ENCODE measurements at regions not wholly inside any gene's neighbourhood (a gene's known extent, or its start where the extent isn't known, plus 50 kb on each side); places are given as distances from the start of the nearest gene placed in this dataset.
A peak's percentile ranks its signal among the peaks of the same experiment; 100 is the strongest.

GRCh38 chr12:43108656-43109055 lies 443.3 kb downstream of the ADAMTS20 start:
- 89 to 95% methylated on average over 3 of the region's 3 CpGs for WGBS, 2 experiments (ENCODE audit: insufficient coverage in 2 of 2)

GRCh38 chr12:43107026-43107775 lies 444.8 kb downstream of the ADAMTS20 start:
- Histone ChIP-seq H3K9me3 (ENCODE audit: control insufficient read depth, low read length) (no peaks in the 10 kb centered on the region), H3K27ac (ENCODE audit: low read depth, low read length, severe bottlenecking) (no peak overlapping the region), H3K4me1 (ENCODE audit: control insufficient read depth, insufficient read depth, low read length, poor library complexity, severe bottlenecking) (peaks cover 33% of the 10 kb centered on the region), H3K4me3 (ENCODE audit: extremely low read depth, insufficient read depth, low read length, poor library complexity, severe bottlenecking) (no peak overlapping the region), H3K36me3 (ENCODE audit: control insufficient read depth, insufficient read depth, low read length) (no peaks in the 10 kb centered on the region)
- 100% methylated on average over 1 of the region's 2 CpGs; no CpG with 5 or more reads in 1 of the 2 experiments for WGBS, 2 experiments (ENCODE audit: insufficient coverage in 2 of 2)

More at GRCh38 chr12:43108656-43109055, 443.3 kb downstream of the ADAMTS20 start:
- Histone ChIP-seq H3K27ac (ENCODE audit: low read depth, low read length, severe bottlenecking) (no peak overlapping the region), H3K36me3 (ENCODE audit: control insufficient read depth, insufficient read depth, low read length) (no peaks in the 10 kb centered on the region), H3K9me3 (ENCODE audit: control insufficient read depth, low read length) (no peaks in the 10 kb centered on the region), H3K4me3 (ENCODE audit: extremely low read depth, insufficient read depth, low read length, poor library complexity, severe bottlenecking) (no peak overlapping the region), H3K4me1 (ENCODE audit: control insufficient read depth, insufficient read depth, low read length, poor library complexity, severe bottlenecking) (peaks cover 30% of the 10 kb centered on the region)

GRCh38 chr12:43106355-43106754 lies 445.6 kb downstream of the ADAMTS20 start:
- Histone ChIP-seq H3K4me3 (ENCODE audit: extremely low read depth, insufficient read depth, low read length, poor library complexity, severe bottlenecking) (no peak overlapping the region), H3K27ac (ENCODE audit: low read depth, low read length, severe bottlenecking) (no peak overlapping the region), H3K4me1 (ENCODE audit: control insufficient read depth, insufficient read depth, low read length, poor library complexity, severe bottlenecking) (peaks cover 30% of the 10 kb centered on the region), H3K36me3 (ENCODE audit: control insufficient read depth, insufficient read depth, low read length) (no peaks in the 10 kb centered on the region), H3K9me3 (ENCODE audit: control insufficient read depth, low read length) (no peaks in the 10 kb centered on the region)
- no CpG with 5 or more reads among the region's 3 CpGs for WGBS, 2 experiments (ENCODE audit: insufficient coverage in 2 of 2)

- Histone ChIP-seq H3K27ac (ENCODE audit: low read depth, low read length, severe bottlenecking) (no peak overlapping the region), H3K4me1 (ENCODE audit: control insufficient read depth, insufficient read depth, low read length, poor library complexity, severe bottlenecking) (peaks cover 25% of the 10 kb centered on the region), H3K4me3 (ENCODE audit: extremely low read depth, insufficient read depth, low read length, poor library complexity, severe bottlenecking) (no peak overlapping the region), H3K9me3 (ENCODE audit: control insufficient read depth, low read length) (no peaks in the 10 kb centered on the region), H3K36me3 (ENCODE audit: control insufficient read depth, insufficient read depth, low read length) (no peaks in the 10 kb centered on the region)
- 80% methylated on average over 1 of the region's 6 CpGs; no CpG with 5 or more reads in 1 of the 2 experiments for WGBS, 2 experiments (ENCODE audit: insufficient coverage in 2 of 2)
Observed at GRCh38 chr12:43105426-43105981, 446.5 kb downstream of the ADAMTS20 start.

GRCh38 chr12:43104494-43104893 lies 447.5 kb downstream of the ADAMTS20 start:
- H3K4me1 ChIP-seq (ENCODE audit: control insufficient read depth, insufficient read depth, low read length, poor library complexity, severe bottlenecking), result peaks cover 29% of the 10 kb centered on the region
- no peak overlapping the region for H3K27ac ChIP-seq (ENCODE audit: low read depth, low read length, severe bottlenecking)
- no peaks in the 10 kb centered on the region for H3K36me3 ChIP-seq (ENCODE audit: control insufficient read depth, insufficient read depth, low read length)
- H3K4me3 ChIP-seq (ENCODE audit: extremely low read depth, insufficient read depth, low read length, poor library complexity, severe bottlenecking), result no peak overlapping the region
- H3K9me3 ChIP-seq (ENCODE audit: control insufficient read depth, low read length), result no peaks in the 10 kb centered on the region
- WGBS, 2 experiments (ENCODE audit: insufficient coverage in 2 of 2), result 100% methylated on average over 2 of the region's 3 CpGs; no CpG with 5 or more reads in 1 of the 2 experiments

- Histone ChIP-seq H3K9me3 (ENCODE audit: control insufficient read depth, low read length) (no peaks in the 10 kb centered on the region), H3K4me1 (ENCODE audit: control insufficient read depth, insufficient read depth, low read length, poor library complexity, severe bottlenecking) (peaks cover 35% of the 10 kb centered on the region), H3K27ac (ENCODE audit: low read depth, low read length, severe bottlenecking) (no peak overlapping the region), H3K4me3 (ENCODE audit: extremely low read depth, insufficient read depth, low read length, poor library complexity, severe bottlenecking) (no peak overlapping the region), H3K36me3 (ENCODE audit: control insufficient read depth, insufficient read depth, low read length) (no peaks in the 10 kb centered on the region)
- 67% methylated on average over 1 of the region's 1 CpG; no CpG with 5 or more reads in 1 of the 2 experiments for WGBS, 2 experiments (ENCODE audit: insufficient coverage in 2 of 2)
Observed at GRCh38 chr12:43103866-43104265, 448.1 kb downstream of the ADAMTS20 start.

GRCh38 chr12:43102546-43103264 lies 449.3 kb downstream of the ADAMTS20 start:
- 33 to 60% methylated on average over 1 of the region's 4 CpGs for WGBS, 2 experiments (ENCODE audit: insufficient coverage in 2 of 2)
- Histone ChIP-seq H3K4me1 (ENCODE audit: control insufficient read depth, insufficient read depth, low read length, poor library complexity, severe bottlenecking) (peaks cover 43% of the 10 kb centered on the region), H3K36me3 (ENCODE audit: control insufficient read depth, insufficient read depth, low read length) (no peaks in the 10 kb centered on the region), H3K9me3 (ENCODE audit: control insufficient read depth, low read length) (no peaks in the 10 kb centered on the region), H3K4me3 (ENCODE audit: extremely low read depth, insufficient read depth, low read length, poor library complexity, severe bottlenecking) (no peak overlapping the region), H3K27ac (ENCODE audit: low read depth, low read length, severe bottlenecking) (peak overlapping the region; percentile 26)

GRCh38 chr12:43100231-43100630 lies 451.8 kb downstream of the ADAMTS20 start:
- Histone ChIP-seq H3K36me3 (ENCODE audit: control insufficient read depth, insufficient read depth, low read length) (no peaks in the 10 kb centered on the region), H3K4me1 (ENCODE audit: control insufficient read depth, insufficient read depth, low read length, poor library complexity, severe bottlenecking) (peaks cover 40% of the 10 kb centered on the region), H3K4me3 (ENCODE audit: extremely low read depth, insufficient read depth, low read length, poor library complexity, severe bottlenecking) (no peak overlapping the region), H3K9me3 (ENCODE audit: control insufficient read depth, low read length) (no peaks in the 10 kb centered on the region), H3K27ac (ENCODE audit: low read depth, low read length, severe bottlenecking) (no peak overlapping the region)
- no CpG with 5 or more reads among the region's 1 CpG for WGBS, 2 experiments (ENCODE audit: insufficient coverage in 2 of 2)

GRCh38 chr12:43099691-43100163 lies 452.3 kb downstream of the ADAMTS20 start:
- Histone ChIP-seq H3K4me1 (ENCODE audit: control insufficient read depth, insufficient read depth, low read length, poor library complexity, severe bottlenecking) (peaks cover 38% of the 10 kb centered on the region), H3K36me3 (ENCODE audit: control insufficient read depth, insufficient read depth, low read length) (no peaks in the 10 kb centered on the region), H3K4me3 (ENCODE audit: extremely low read depth, insufficient read depth, low read length, poor library complexity, severe bottlenecking) (no peak overlapping the region), H3K9me3 (ENCODE audit: control insufficient read depth, low read length) (no peaks in the 10 kb centered on the region), H3K27ac (ENCODE audit: low read depth, low read length, severe bottlenecking) (peak overlapping the region; percentile 63)
- 93 to 100% methylated on average over 1 to 2 of the region's 3 CpGs for WGBS, 2 experiments (ENCODE audit: insufficient coverage in 2 of 2)

- H3K9me3 ChIP-seq (ENCODE audit: control insufficient read depth, low read length), result no peaks in the 10 kb centered on the region
- H3K4me1 ChIP-seq (ENCODE audit: control insufficient read depth, insufficient read depth, low read length, poor library complexity, severe bottlenecking), result peaks cover 31% of the 10 kb centered on the region
- H3K4me3 ChIP-seq (ENCODE audit: extremely low read depth, insufficient read depth, low read length, poor library complexity, severe bottlenecking), result no peak overlapping the region
- no peaks in the 10 kb centered on the region for H3K36me3 ChIP-seq (ENCODE audit: control insufficient read depth, insufficient read depth, low read length)
- H3K27ac ChIP-seq (ENCODE audit: low read depth, low read length, severe bottlenecking), result no peak overlapping the region
- 96 to 100% methylated on average over 1 to 4 of the region's 7 CpGs for WGBS, 2 experiments (ENCODE audit: insufficient coverage in 2 of 2)
Observed at GRCh38 chr12:43098766-43099550, 453.0 kb downstream of the ADAMTS20 start.

Data from mesodermal cell (in vitro differentiated cells).